22Rv1 (cell line): ENCODE measurements at regions not wholly inside any gene's neighbourhood (a gene's known extent, or its start where the extent isn't known, plus 50 kb on each side); places are given as distances from the start of the nearest gene placed in this dataset.

Experiments
- ZFX ChIP-seq: fragments of 450-650 bp; IDR thresholded peaks from 2 replicates; pipeline ENCODE4 v1.6.1; 2017; ENCODE audit warnings: antibody characterized with exemption, borderline replicate concordance
- TF ChIP-seq, protein P1 (sequence below): fragments of 450-650 bp; IDR thresholded peaks from 2 replicates; pipeline ENCODE4 v1.5.1; 2017; ENCODE audit warnings: mild to moderate bottlenecking

DNA sequence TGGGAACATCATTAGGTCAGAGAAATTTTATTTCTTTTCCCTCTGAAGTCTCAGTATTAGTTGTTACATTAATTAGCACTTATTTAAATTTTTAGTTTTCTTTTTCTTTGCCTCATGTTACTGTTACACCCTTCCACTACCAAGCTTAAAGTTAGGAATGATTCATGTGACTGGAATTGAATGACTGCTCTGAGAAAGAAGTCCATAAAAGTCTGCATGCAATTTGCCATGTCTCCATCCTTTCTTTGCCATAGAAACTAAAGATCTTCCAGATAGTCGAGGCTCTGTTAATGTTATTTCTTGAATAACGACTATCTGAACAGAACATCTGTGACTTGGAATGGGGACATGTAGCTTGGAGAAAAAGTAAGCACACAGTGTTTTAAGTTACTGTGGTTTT lies 1269.8 kb upstream of the PIK3C3 start:
- TF ChIP-seq, protein P1, sequence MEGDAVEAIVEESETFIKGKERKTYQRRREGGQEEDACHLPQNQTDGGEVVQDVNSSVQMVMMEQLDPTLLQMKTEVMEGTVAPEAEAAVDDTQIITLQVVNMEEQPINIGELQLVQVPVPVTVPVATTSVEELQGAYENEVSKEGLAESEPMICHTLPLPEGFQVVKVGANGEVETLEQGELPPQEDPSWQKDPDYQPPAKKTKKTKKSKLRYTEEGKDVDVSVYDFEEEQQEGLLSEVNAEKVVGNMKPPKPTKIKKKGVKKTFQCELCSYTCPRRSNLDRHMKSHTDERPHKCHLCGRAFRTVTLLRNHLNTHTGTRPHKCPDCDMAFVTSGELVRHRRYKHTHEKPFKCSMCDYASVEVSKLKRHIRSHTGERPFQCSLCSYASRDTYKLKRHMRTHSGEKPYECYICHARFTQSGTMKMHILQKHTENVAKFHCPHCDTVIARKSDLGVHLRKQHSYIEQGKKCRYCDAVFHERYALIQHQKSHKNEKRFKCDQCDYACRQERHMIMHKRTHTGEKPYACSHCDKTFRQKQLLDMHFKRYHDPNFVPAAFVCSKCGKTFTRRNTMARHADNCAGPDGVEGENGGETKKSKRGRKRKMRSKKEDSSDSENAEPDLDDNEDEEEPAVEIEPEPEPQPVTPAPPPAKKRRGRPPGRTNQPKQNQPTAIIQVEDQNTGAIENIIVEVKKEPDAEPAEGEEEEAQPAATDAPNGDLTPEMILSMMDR = no peak
- TF ChIP-seq ZFX = no peak
